ENCODE measurements at regions not wholly inside any gene's neighbourhood (a gene's known extent, or its start where the extent isn't known, plus 50 kb on each side); places are given as distances from the start of the nearest gene placed in this dataset.

DNA sequence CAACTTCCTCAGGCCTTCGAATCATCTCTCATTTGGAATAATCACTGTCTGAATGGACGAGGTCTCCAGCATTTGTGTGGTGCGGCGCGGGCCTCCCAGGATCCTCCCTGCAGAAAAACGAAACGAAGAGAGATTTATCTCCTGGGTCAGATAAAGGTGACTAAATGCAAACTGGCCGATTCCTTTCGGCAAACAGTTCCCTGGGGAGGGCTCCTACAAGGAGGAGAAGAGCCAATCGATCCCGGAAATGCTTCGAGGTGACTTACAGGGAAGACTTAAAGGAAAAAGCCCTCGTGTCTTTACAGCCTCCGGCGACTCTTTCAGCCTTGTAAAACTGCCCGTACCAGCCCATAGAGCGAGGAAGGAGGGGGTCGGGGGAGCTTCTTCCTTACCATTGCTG, 126.5 kb downstream of the MIAT start:
- no peak overlapping the region for H3K27ac ChIP-seq (ENCODE audit: insufficient read length, low read depth, low read length)
- no peak overlapping the region for H2BK20ac ChIP-seq (ENCODE audit: low read depth, low read length, poor library complexity, severe bottlenecking)
- H3K27me3 Mint-ChIP-seq (ENCODE audit: low read depth), result peaks cover 39% of the 10 kb centered on the region
- H3K4me3 Mint-ChIP-seq, result no peak overlapping the region
- no peak overlapping the region for H3K23ac ChIP-seq (ENCODE audit: insufficient read length, low read depth, low read length)
- H3K36me3 Mint-ChIP-seq (ENCODE audit: insufficient read depth in 1 of 3, low read depth in 3 of 3), result peaks cover 9 to 16% (median 15%) of the 10 kb centered on the region in 3 experiments
- H3K4me2 ChIP-seq (ENCODE audit: insufficient read depth, insufficient read length, low read length), result no peak overlapping the region
- no peaks in the 10 kb centered on the region; the same call in 1 of the 2 replicates for H3K27me3 ChIP-seq (ENCODE audit: insufficient read depth, low read length)
- no peak overlapping the region for H2BK12ac ChIP-seq (ENCODE audit: insufficient read length, low read depth, low read length)
- H3K27ac Mint-ChIP-seq, result peak overlapping the region in 1 of 3 experiments; percentile 25; a peak in 2 of 7 replicates
- no peak overlapping the region for H2AK5ac ChIP-seq (ENCODE audit: insufficient read length, low read length)
- peaks cover 9% of the 10 kb centered on the region for H3K9me3 ChIP-seq (ENCODE audit: control insufficient read depth, low read depth, low read length)
- TF ChIP-seq, protein P1, sequence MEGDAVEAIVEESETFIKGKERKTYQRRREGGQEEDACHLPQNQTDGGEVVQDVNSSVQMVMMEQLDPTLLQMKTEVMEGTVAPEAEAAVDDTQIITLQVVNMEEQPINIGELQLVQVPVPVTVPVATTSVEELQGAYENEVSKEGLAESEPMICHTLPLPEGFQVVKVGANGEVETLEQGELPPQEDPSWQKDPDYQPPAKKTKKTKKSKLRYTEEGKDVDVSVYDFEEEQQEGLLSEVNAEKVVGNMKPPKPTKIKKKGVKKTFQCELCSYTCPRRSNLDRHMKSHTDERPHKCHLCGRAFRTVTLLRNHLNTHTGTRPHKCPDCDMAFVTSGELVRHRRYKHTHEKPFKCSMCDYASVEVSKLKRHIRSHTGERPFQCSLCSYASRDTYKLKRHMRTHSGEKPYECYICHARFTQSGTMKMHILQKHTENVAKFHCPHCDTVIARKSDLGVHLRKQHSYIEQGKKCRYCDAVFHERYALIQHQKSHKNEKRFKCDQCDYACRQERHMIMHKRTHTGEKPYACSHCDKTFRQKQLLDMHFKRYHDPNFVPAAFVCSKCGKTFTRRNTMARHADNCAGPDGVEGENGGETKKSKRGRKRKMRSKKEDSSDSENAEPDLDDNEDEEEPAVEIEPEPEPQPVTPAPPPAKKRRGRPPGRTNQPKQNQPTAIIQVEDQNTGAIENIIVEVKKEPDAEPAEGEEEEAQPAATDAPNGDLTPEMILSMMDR (conservative IDR thresholded peaks at IDR 0.05), result no peak
- no peak overlapping the region for H3T11ph ChIP-seq (ENCODE audit: low read length)
- no peaks in the 10 kb centered on the region for H3K79me1 ChIP-seq (ENCODE audit: insufficient read depth, low read depth, low read length, poor library complexity, severe bottlenecking)
- H2BK120ac ChIP-seq (ENCODE audit: low read depth, low read length, poor library complexity, severe bottlenecking), result no peak overlapping the region
- H4K91ac ChIP-seq (ENCODE audit: insufficient read length, low read depth, low read length), result no peak overlapping the region
- no peaks in the 10 kb centered on the region for H3K23me2 ChIP-seq (ENCODE audit: insufficient read length, low read depth, low read length, poor library complexity, severe bottlenecking)
- H2BK5ac ChIP-seq (ENCODE audit: insufficient read length, low read length), result no peak overlapping the region
- no peak overlapping the region for H3K14ac ChIP-seq (ENCODE audit: insufficient read depth, low read length)
- H2BK15ac ChIP-seq (ENCODE audit: low read depth, low read length), result no peak overlapping the region
- DNase-seq, result no peak
- H4K5ac ChIP-seq (ENCODE audit: insufficient read length, low read depth, low read length), result no peak overlapping the region
- H3K56ac ChIP-seq (ENCODE audit: insufficient read length, low read depth, low read length), result no peak overlapping the region
- no peak overlapping the region for H3K9ac ChIP-seq (ENCODE audit: extremely low read depth, insufficient read length, low read length)
- no peak overlapping the region for H2AFZ ChIP-seq (ENCODE audit: low read length)
- no peak overlapping the region for H3K4ac ChIP-seq (ENCODE audit: low read depth, low read length)
- no peaks in the 10 kb centered on the region; the same call in 1 of the 2 replicates for H3K4me1 ChIP-seq (ENCODE audit: insufficient read depth, low read length)
- WGBS (ENCODE audit: extremely low coverage, insufficient read length, low lambda C conversion rate), result no CpG with 5 or more reads among the region's 18 CpGs
- H4K20me1 ChIP-seq (ENCODE audit: control insufficient read depth, insufficient read depth, insufficient read length), result no peaks in the 10 kb centered on the region
- H3K79me2 ChIP-seq (ENCODE audit: insufficient read depth, low read length), result no peaks in the 10 kb centered on the region
- peaks cover 0 to 7% of the 10 kb centered on the region in 2 experiments; a peak in 3 of 5 replicates for H3K9me3 Mint-ChIP-seq
- H3K18ac ChIP-seq (ENCODE audit: insufficient read length, low read depth, low read length), result no peak overlapping the region
- H4K8ac ChIP-seq (replicated peaks; ENCODE audit: insufficient read length, low read depth, low read length), result no peak overlapping the region
- peaks cover 27 to 36% of the 10 kb centered on the region in 2 experiments for H3K4me1 Mint-ChIP-seq
